ENCODE measurements at regions not wholly inside any gene's neighbourhood (a gene's known extent, or its start where the extent isn't known, plus 50 kb on each side); places are given as distances from the start of the nearest gene placed in this dataset.
"Not testable (repeated sequence)": the region's sequence is repeated elsewhere in the genome, so short reads cannot be mapped to it uniquely, and the experiment has no call there.

- H3K27me3 ChIP-seq (ENCODE audit: insufficient read depth, low read depth, severe bottlenecking), result no peaks in the 10 kb centered on the region
- TF ChIP-seq CTCF (IDR thresholded peaks at IDR 0.05; ENCODE audit: low read depth, low read length), result no peak
- no peak for DNase-seq
Measured at GRCh38 chr4:120005527-120005926, 61.1 kb downstream of the MAD2L1 start.

GRCh38 chr4:120005076-120005475, 61.6 kb downstream of the MAD2L1 start:
- no peak for TF ChIP-seq CTCF (IDR thresholded peaks at IDR 0.05; ENCODE audit: low read depth, low read length)
- Histone ChIP-seq H3K4me3 (ENCODE audit: low read depth, low read length) (no peak overlapping the region), H3K27me3 (ENCODE audit: insufficient read depth, low read depth, severe bottlenecking) (no peaks in the 10 kb centered on the region), H3K9me3 (ENCODE audit: severe bottlenecking) (no peaks in the 10 kb centered on the region), H3K27ac (no peak overlapping the region), H3K36me3 (no peaks in the 10 kb centered on the region)
- DNase-seq, result no peak

More at GRCh38 chr4:120005527-120005926, 61.1 kb downstream of the MAD2L1 start:
- Histone ChIP-seq H3K36me3 (no peaks in the 10 kb centered on the region), H3K9me3 (ENCODE audit: severe bottlenecking) (no peaks in the 10 kb centered on the region), H3K27ac (no peak overlapping the region), H3K4me3 (ENCODE audit: low read depth, low read length) (no peak overlapping the region)

GRCh38 chr4:120004054-120004453, 62.6 kb downstream of the MAD2L1 start:
- no peak overlapping the region for H3K4me3 ChIP-seq (ENCODE audit: low read depth, low read length)
- DNase-seq, result no peak
- H3K27me3 ChIP-seq (ENCODE audit: insufficient read depth, low read depth, severe bottlenecking), result no peaks in the 10 kb centered on the region
- no peaks in the 10 kb centered on the region for H3K9me3 ChIP-seq (ENCODE audit: severe bottlenecking)
- TF ChIP-seq CTCF (IDR thresholded peaks at IDR 0.05; ENCODE audit: low read depth, low read length), result no peak
- no peaks in the 10 kb centered on the region for H3K36me3 ChIP-seq
- no peak overlapping the region for H3K27ac ChIP-seq

GRCh38 chr4:120003193-120003592, 63.5 kb downstream of the MAD2L1 start:
- no peak overlapping the region for H3K4me3 ChIP-seq (ENCODE audit: low read depth, low read length)
- H3K9me3 ChIP-seq (ENCODE audit: severe bottlenecking), result no peaks in the 10 kb centered on the region
- no peak overlapping the region for H3K27ac ChIP-seq
- no peak for DNase-seq
- no peak for TF ChIP-seq CTCF (IDR thresholded peaks at IDR 0.05; ENCODE audit: low read depth, low read length)
- H3K27me3 ChIP-seq (ENCODE audit: insufficient read depth, low read depth, severe bottlenecking), result no peaks in the 10 kb centered on the region
- H3K36me3 ChIP-seq, result no peaks in the 10 kb centered on the region

- Histone ChIP-seq H3K27ac (no peak overlapping the region), H3K36me3 (no peaks in the 10 kb centered on the region), H3K27me3 (ENCODE audit: insufficient read depth, low read depth, severe bottlenecking) (no peaks in the 10 kb centered on the region), H3K9me3 (ENCODE audit: severe bottlenecking) (no peaks in the 10 kb centered on the region), H3K4me3 (ENCODE audit: low read depth, low read length) (no peak overlapping the region)
- no peak for DNase-seq
- no peak for TF ChIP-seq CTCF (IDR thresholded peaks at IDR 0.05; ENCODE audit: low read depth, low read length)
Measured at GRCh38 chr4:120001850-120002249, 64.8 kb downstream of the MAD2L1 start.

- Histone ChIP-seq H3K36me3 (no peaks in the 10 kb centered on the region), H3K9me3 (ENCODE audit: severe bottlenecking) (no peaks in the 10 kb centered on the region), H3K4me3 (ENCODE audit: low read depth, low read length) (no peak overlapping the region), H3K27ac (no peak overlapping the region), H3K27me3 (ENCODE audit: insufficient read depth, low read depth, severe bottlenecking) (no peaks in the 10 kb centered on the region)
- no peak for TF ChIP-seq CTCF (IDR thresholded peaks at IDR 0.05; ENCODE audit: low read depth, low read length)
- no peak for DNase-seq
Measured at GRCh38 chr4:120000591-120001296, 65.9 kb downstream of the MAD2L1 start.

- H3K9me3 ChIP-seq (ENCODE audit: severe bottlenecking); H3K36me3 ChIP-seq; H3K27ac ChIP-seq; H3K4me3 ChIP-seq (ENCODE audit: low read depth, low read length); H3K27me3 ChIP-seq (ENCODE audit: insufficient read depth, low read depth, severe bottlenecking); DNase-seq: not testable (repeated sequence)
Measured at GRCh38 chr4:119996024-119996423, 70.6 kb downstream of the MAD2L1 start.

All from WERI-Rb-1 (cell line).